Lower leg skin (tissue), 3 donors: ENCODE measurements at regions not wholly inside any gene's neighbourhood (a gene's known extent, or its start where the extent isn't known, plus 50 kb on each side); places are given as distances from the start of the nearest gene placed in this dataset.

Source experiments
- CTCF ChIP-seq, 3 donors: fragments of 450-650 bp; IDR thresholded peaks; one replicate each; pipeline ENCODE4 v1.5.1; 2016; ENCODE audit warnings: antibody characterized with exemption in 3 of 3, mild to moderate bottlenecking in 3 of 3, moderate library complexity in 2 of 3
- POLR2A ChIP-seq, 2 donors: fragments of 450-650 bp; IDR thresholded peaks; one replicate each; pipeline ENCODE4 v1.6.1; 2016 to 2017; ENCODE audit warnings: antibody characterized with exemption in 2 of 2, mild to moderate bottlenecking in 1 of 2, moderate library complexity in 1 of 2

GRCh38 chr3:70766301-70766700, 453.9 kb upstream of the MDFIC2 start:
- TF ChIP-seq CTCF (IDR thresholded peaks at IDR 0.05) (no peak), POLR2A (IDR thresholded peaks at IDR 0.05) (no peak)
